Panc1 (cell line): ENCODE measurements at regions not wholly inside any gene's neighbourhood (a gene's known extent, or its start where the extent isn't known, plus 50 kb on each side); places are given as distances from the start of the nearest gene placed in this dataset.

Experiments
- CTCF ChIP-seq: fragments of 450-650 bp; IDR thresholded peaks from 2 replicates; pipeline ENCODE4 v1.5.1; 2017; ENCODE audit warnings: mild to moderate bottlenecking
- POLR2AphosphoS5 ChIP-seq: IDR thresholded peaks from 2 replicates; pipeline ENCODE4 v1.6.1; 2012; ENCODE audit warnings: mild to moderate bottlenecking, low read depth, low read length, moderate library complexity
- REST ChIP-seq, 2 experiments: IDR thresholded peaks; 2 replicates each; pipeline ENCODE4 v1.6.1; 2011 to 2012; ENCODE audit warnings: low read depth in 2 of 2, control low read depth in 1 of 2, low read length in 1 of 2, mild to moderate bottlenecking in 1 of 2, moderate library complexity in 1 of 2; ENCODE audit not compliant: insufficient read depth in 1 of 2
- SIN3A ChIP-seq: IDR thresholded peaks from 2 replicates; pipeline ENCODE4 v1.6.1; 2012; ENCODE audit warnings: low read depth, mild to moderate bottlenecking, low read length, moderate library complexity, borderline replicate concordance; ENCODE audit not compliant: insufficient read depth
- TCF7L2 ChIP-seq: IDR thresholded peaks from 2 replicates; pipeline ENCODE4 v1.6.1; 2011; ENCODE audit warnings: mild to moderate bottlenecking, low read depth, low read length, inconsistent platforms

DNA sequence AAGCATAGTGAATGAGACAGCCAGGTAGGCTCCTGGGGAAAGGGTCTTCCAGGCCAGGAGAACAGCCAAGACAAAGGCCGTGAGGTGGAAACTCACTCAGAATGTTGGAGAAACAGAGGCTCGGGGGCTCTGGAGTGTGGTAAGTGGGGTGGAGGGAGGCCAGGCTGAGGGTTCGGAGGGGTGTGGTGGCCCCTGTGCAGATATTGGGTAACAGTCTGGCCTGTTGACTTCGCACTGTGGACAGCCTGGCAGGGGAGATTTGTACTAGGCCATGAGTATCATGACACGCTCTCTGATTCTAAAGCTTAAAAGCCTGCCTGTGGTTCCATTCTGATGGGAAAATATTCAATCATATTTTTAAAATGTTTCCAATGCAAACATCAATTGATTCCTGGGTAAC lies 239.3 kb downstream of the GADD45G start:
- TF ChIP-seq CTCF = no peak
- TF ChIP-seq SIN3A = no peak
- TF ChIP-seq POLR2AphosphoS5 = no peak
- TF ChIP-seq REST (IDR thresholded peaks at IDR 0.05; ENCODE audit: insufficient read depth in 1 of 2, low read depth in 2 of 2, low read length in 1 of 2) = no peak
- no peak for TF ChIP-seq TCF7L2
